Kidney tubule cell (primary cell): ENCODE measurements at regions not wholly inside any gene's neighbourhood (a gene's known extent, or its start where the extent isn't known, plus 50 kb on each side); places are given as distances from the start of the nearest gene placed in this dataset.

Experiments
- DNase-seq: peaks from one replicate; pipeline ENCODE4 v3.0.0-alpha.2; 2018; ENCODE audit warnings: low spot score

- DNase-seq: peak; percentile 29
Observed at GRCh38 chr12:84807249-84807648, 105.3 kb downstream of the SLC6A15 start.

GRCh38 chr12:84805474-84805858, 107.1 kb downstream of the SLC6A15 start:
- DNase-seq: no peak

GRCh38 chr12:84804691-84805473, 107.7 kb downstream of the SLC6A15 start:
- DNase-seq: no peak

- DNase-seq: no peak
Observed at GRCh38 chr12:84803661-84804060, 108.9 kb downstream of the SLC6A15 start.

GRCh38 chr12:84802161-84802560, 110.4 kb downstream of the SLC6A15 start:
- DNase-seq: no peak

- peak; percentile 7 for DNase-seq
Observed at GRCh38 chr12:84793558-84794367, 118.8 kb downstream of the SLC6A15 start.

GRCh38 chr12:84791444-84791843, 121.2 kb downstream of the SLC6A15 start:
- DNase-seq: no peak

GRCh38 chr12:84789184-84789583, 123.4 kb downstream of the SLC6A15 start:
- DNase-seq: no peak

GRCh38 chr12:84787253-84787652, 125.3 kb downstream of the SLC6A15 start:
- DNase-seq: no peak

- DNase-seq: no peak
Observed at GRCh38 chr12:84786622-84787021, 126.0 kb downstream of the SLC6A15 start.

GRCh38 chr12:84785951-84786350, 126.6 kb downstream of the SLC6A15 start:
- no peak for DNase-seq

- no peak for DNase-seq
Observed at GRCh38 chr12:84785281-84785680, 127.3 kb downstream of the SLC6A15 start.

- no peak for DNase-seq
Observed at GRCh38 chr12:84779169-84779568, 133.4 kb downstream of the SLC6A15 start.

GRCh38 chr12:84772281-84772680, 140.3 kb downstream of the SLC6A15 start:
- peak; percentile 4 for DNase-seq

- no peak for DNase-seq
Observed at GRCh38 chr12:84767079-84767478, 145.5 kb downstream of the SLC6A15 start.

- no peak for DNase-seq
Observed at GRCh38 chr12:84766375-84766774, 146.2 kb downstream of the SLC6A15 start.

GRCh38 chr12:84764001-84764400, 148.6 kb downstream of the SLC6A15 start:
- DNase-seq: no peak

- no peak for DNase-seq
Observed at GRCh38 chr12:84763107-84763506, 149.5 kb downstream of the SLC6A15 start.

GRCh38 chr12:84760091-84760865, 152.3 kb downstream of the SLC6A15 start:
- no peak for DNase-seq

- no peak for DNase-seq
Observed at GRCh38 chr12:84757978-84758377, 154.6 kb downstream of the SLC6A15 start.

GRCh38 chr12:84756961-84757360, 155.6 kb downstream of the SLC6A15 start:
- DNase-seq: no peak

GRCh38 chr12:84745127-84745526, 167.5 kb downstream of the SLC6A15 start:
- no peak for DNase-seq

GRCh38 chr12:84741692-84742091, 170.9 kb downstream of the SLC6A15 start:
- DNase-seq: no peak
